Sigmoid colon (tissue), 3 donors: ENCODE measurements at regions not wholly inside any gene's neighbourhood (a gene's known extent, or its start where the extent isn't known, plus 50 kb on each side); places are given as distances from the start of the nearest gene placed in this dataset.

Experiments used
- CTCF ChIP-seq, 4 experiments: fragments of 450-650 bp in 3 of 4; fragments of 200-600 bp in 1 of 4; IDR thresholded peaks; one replicate each; pipeline ENCODE4 v1.5.1; 2016 to 2019; ENCODE audit warnings: antibody characterized with exemption in 4 of 4, mild to moderate bottlenecking in 3 of 4, moderate library complexity in 2 of 4
- POLR2A ChIP-seq, 2 donors: fragments of 450-650 bp; IDR thresholded peaks; one replicate each; pipeline ENCODE4 v1.6.1; 2016; ENCODE audit warnings: antibody characterized with exemption in 2 of 2, mild to moderate bottlenecking in 2 of 2, moderate library complexity in 2 of 2

- no peak for TF ChIP-seq POLR2A (IDR thresholded peaks at IDR 0.05)
- TF ChIP-seq CTCF (IDR thresholded peaks at IDR 0.05): no peak
Observed at GRCh38 chr11:87491381-87491780, 453.6 kb downstream of the TMEM135 start.
